Tibial nerve (tissue), 4 donors: ENCODE measurements at regions not wholly inside any gene's neighbourhood (a gene's known extent, or its start where the extent isn't known, plus 50 kb on each side); places are given as distances from the start of the nearest gene placed in this dataset.

ENCODE experiments used
- DNase-seq, 2 donors: peaks; one replicate each; pipeline ENCODE4 v3.0.0-alpha.2; 2019; ENCODE audit warnings: low spot score in 2 of 2
- H3K27ac ChIP-seq, 4 donors: fragments of 200-600 bp; sonication (generic) in 3 of 4; one replicate each; pipeline ENCODE4 v1.5.1; 2017 to 2019; ENCODE audit warnings: mild to moderate bottlenecking in 1 of 4
- H3K27me3 ChIP-seq, 2 donors: fragments of 200-600 bp; sonication (generic) in 1 of 2; one replicate each; pipeline versions ENCODE4 v1.5.1 to v1.6.0; 2017 to 2019
- H3K36me3 ChIP-seq, 3 donors: fragments of 200-600 bp; sonication (generic); one replicate each; pipeline ENCODE4 v1.5.1; 2018 to 2019
- H3K4me1 ChIP-seq, 4 donors: fragments of 200-600 bp; sonication (generic) in 3 of 4; one replicate each; pipeline ENCODE4 v1.5.1; 2017 to 2019
- H3K4me3 ChIP-seq, 4 donors: fragments of 200-600 bp; sonication (generic) in 3 of 4; one replicate each; pipeline ENCODE4 v1.5.1; 2017 to 2019; ENCODE audit warnings: mild to moderate bottlenecking in 1 of 4, moderate library complexity in 1 of 4
- H3K9me3 ChIP-seq, 4 donors: fragments of 200-600 bp; sonication (generic) in 3 of 4; one replicate each; pipeline ENCODE4 v1.5.1; 2017 to 2019
- EP300 ChIP-seq, 2 donors: sonication (generic); formaldehyde crosslinking; IDR thresholded peaks; one replicate each; pipeline ENCODE4 v1.6.1; 2017; ENCODE audit warnings: antibody characterized with exemption in 2 of 2, mild to moderate bottlenecking in 1 of 2
- POLR2A ChIP-seq, 2 donors: fragments of 450-650 bp; IDR thresholded peaks; one replicate each; pipeline ENCODE4 v1.6.1; 2017; ENCODE audit warnings: antibody characterized with exemption in 2 of 2, mild to moderate bottlenecking in 2 of 2, moderate library complexity in 2 of 2
- whole genome bisulfite sequencing, 2 donors: methylation state at CpG; one replicate each; pipeline ENCODE4 v1.1.5; 2018; 5-methylcytosine and 5-hydroxymethylcytosine counted together
- TF ChIP-seq, protein P1 (sequence below), 5 experiments: fragments of 200-600 bp in 3 of 5; fragments of 450-650 bp in 2 of 5; sonication (generic) in 3 of 5; IDR thresholded peaks; one replicate each; pipeline ENCODE4 v1.5.1; 2016 to 2019; ENCODE audit warnings: antibody characterized with exemption in 5 of 5, mild to moderate bottlenecking in 3 of 5, moderate library complexity in 2 of 5

- Histone ChIP-seq H3K27me3 (no peaks in the 10 kb centered on the region), H3K9me3 (no peaks in the 10 kb centered on the region), H3K4me1 (no peaks in the 10 kb centered on the region), H3K36me3 (no peaks in the 10 kb centered on the region), H3K27ac (no peak overlapping the region), H3K4me3 (no peak overlapping the region)
- TF ChIP-seq POLR2A (IDR thresholded peaks at IDR 0.05) (no peak), EP300 (IDR thresholded peaks at IDR 0.05) (no peak)
- TF ChIP-seq, protein P1, sequence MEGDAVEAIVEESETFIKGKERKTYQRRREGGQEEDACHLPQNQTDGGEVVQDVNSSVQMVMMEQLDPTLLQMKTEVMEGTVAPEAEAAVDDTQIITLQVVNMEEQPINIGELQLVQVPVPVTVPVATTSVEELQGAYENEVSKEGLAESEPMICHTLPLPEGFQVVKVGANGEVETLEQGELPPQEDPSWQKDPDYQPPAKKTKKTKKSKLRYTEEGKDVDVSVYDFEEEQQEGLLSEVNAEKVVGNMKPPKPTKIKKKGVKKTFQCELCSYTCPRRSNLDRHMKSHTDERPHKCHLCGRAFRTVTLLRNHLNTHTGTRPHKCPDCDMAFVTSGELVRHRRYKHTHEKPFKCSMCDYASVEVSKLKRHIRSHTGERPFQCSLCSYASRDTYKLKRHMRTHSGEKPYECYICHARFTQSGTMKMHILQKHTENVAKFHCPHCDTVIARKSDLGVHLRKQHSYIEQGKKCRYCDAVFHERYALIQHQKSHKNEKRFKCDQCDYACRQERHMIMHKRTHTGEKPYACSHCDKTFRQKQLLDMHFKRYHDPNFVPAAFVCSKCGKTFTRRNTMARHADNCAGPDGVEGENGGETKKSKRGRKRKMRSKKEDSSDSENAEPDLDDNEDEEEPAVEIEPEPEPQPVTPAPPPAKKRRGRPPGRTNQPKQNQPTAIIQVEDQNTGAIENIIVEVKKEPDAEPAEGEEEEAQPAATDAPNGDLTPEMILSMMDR (IDR thresholded peaks at IDR 0.05) = no peak
- DNase-seq = no peak
- WGBS, 2 donors = 92 to 97% methylated on average over 2 of the region's 2 CpGs
These were observed 147.2 kb upstream of the FREM2 start for GRCh38 chr13:38539632-38540031.

DNA sequence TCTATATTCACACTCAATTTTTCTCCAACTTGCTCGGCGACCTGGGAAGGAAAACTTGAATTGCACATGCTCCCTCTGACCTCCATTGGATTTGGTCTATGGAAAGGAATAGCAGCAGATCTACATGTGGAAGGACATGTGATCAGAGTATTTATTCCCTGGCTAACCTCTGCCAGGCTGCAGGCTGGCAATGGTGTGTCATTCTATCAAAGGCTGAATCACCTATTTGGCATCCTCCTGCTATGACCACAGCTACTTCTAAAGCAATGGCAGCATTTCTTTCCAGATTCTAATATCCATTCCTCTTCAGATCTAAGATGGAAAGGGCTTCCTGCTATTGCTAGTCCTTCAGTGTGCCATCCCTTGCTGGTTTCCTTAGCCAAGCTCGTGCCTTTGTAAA is 144.3 kb upstream of the FREM2 start:
- no peaks in the 10 kb centered on the region for H3K36me3 ChIP-seq
- DNase-seq = no peak

GRCh38 chr13:38543561-38543960 is 143.3 kb upstream of the FREM2 start:
- H3K4me1 ChIP-seq = no peaks in the 10 kb centered on the region
- no peaks in the 10 kb centered on the region for H3K36me3 ChIP-seq
- H3K9me3 ChIP-seq = no peaks in the 10 kb centered on the region
- TF ChIP-seq EP300 (IDR thresholded peaks at IDR 0.05) = no peak
- TF ChIP-seq, protein P1 (IDR thresholded peaks at IDR 0.05) = no peak
- DNase-seq = no peak
- H3K27ac ChIP-seq = no peak overlapping the region
- H3K27me3 ChIP-seq = no peaks in the 10 kb centered on the region
- whole genome bisulfite sequencing, 2 donors = 68 to 72% methylated on average over 4 of the region's 4 CpGs
- H3K4me3 ChIP-seq = no peak overlapping the region

More for the DNA sequence above, 144.3 kb upstream of the FREM2 start:
- no peaks in the 10 kb centered on the region for H3K9me3 ChIP-seq
- no peaks in the 10 kb centered on the region for H3K27me3 ChIP-seq
- H3K4me3 ChIP-seq = no peak overlapping the region
- 54 to 55% methylated on average over 3 of the region's 3 CpGs for WGBS, 2 donors
- no peaks in the 10 kb centered on the region for H3K4me1 ChIP-seq
- TF ChIP-seq, protein P1 (IDR thresholded peaks at IDR 0.05) = no peak
- TF ChIP-seq EP300 (IDR thresholded peaks at IDR 0.05) (no peak), POLR2A (IDR thresholded peaks at IDR 0.05) (no peak)
- no peak overlapping the region for H3K27ac ChIP-seq

DNA sequence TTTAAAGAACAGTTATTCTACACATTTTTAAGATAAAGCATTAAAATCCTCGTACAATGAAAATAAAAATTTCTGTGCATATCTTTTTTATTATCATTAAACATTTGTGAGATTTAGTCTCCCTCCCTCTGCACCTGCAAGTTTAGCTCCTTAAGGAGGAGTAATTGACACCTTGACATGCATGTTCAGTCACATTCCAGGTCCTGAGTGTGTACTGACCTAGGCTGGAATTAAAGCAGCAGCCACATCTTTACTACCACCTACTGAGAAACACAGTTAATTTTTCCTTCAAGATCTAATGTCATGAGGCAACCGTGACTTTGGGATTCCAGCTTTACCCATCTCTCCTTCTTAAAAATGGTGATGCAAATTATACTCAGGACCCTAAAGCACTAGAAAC is 123.1 kb upstream of the FREM2 start:
- Histone ChIP-seq H3K27ac (no peak overlapping the region), H3K9me3 (no peaks in the 10 kb centered on the region), H3K4me3 (no peak overlapping the region), H3K4me1 (no peaks in the 10 kb centered on the region), H3K27me3 (no peaks in the 10 kb centered on the region), H3K36me3 (no peaks in the 10 kb centered on the region)
- TF ChIP-seq, protein P1 (IDR thresholded peaks at IDR 0.05) = no peak
- TF ChIP-seq EP300 (IDR thresholded peaks at IDR 0.05) (no peak), POLR2A (IDR thresholded peaks at IDR 0.05) (no peak)
- no peak for DNase-seq
- 80% methylated on average over 2 of the region's 2 CpGs for WGBS, 2 donors

DNA sequence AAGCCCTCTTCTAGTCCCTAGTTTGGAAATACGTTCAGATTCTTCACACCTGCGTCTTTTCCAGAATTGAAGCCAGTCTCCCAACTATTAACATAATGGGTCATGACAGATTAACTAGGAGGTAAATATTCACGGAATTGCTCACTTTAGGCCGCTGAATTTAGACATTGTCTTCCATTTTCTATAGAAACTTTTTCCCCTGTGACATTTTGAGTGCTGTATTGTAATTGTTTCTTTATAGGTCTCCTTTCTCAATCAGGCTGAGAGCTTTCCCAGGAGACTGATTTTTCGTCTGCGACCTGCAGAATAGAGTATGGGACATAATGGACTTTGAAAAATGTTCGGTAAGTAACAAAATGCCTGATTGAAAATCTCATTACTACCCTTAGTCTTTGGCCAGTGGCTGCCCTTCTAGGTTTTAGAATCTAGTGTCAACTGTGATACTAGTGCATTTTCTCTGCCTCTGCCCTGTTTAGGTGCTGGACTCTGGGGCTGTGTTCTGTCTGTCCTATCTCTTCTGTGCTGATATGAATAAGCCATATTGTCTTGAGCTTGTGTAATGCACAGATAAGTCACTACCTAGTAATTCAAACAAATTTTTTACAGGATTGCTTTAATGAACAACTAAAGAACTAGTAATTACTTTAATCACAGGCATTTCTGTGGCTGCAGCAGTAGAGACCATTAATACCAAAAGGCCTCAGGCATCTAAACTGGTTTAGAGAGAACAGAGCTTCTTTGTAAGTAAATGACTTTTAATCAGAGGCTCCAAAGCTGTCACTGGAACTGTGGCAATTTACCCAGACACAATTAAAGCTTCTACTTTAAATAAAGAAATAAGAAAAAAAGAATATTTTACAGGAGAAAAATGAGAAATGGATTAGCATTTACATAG is 122.4 kb upstream of the FREM2 start:
- H3K36me3 ChIP-seq = no peaks in the 10 kb centered on the region
- no peak for TF ChIP-seq EP300 (IDR thresholded peaks at IDR 0.05)
- TF ChIP-seq, protein P1 (IDR thresholded peaks at IDR 0.05) = no peak
- no peak for TF ChIP-seq POLR2A (IDR thresholded peaks at IDR 0.05)

More for the DNA sequence above, 122.4 kb upstream of the FREM2 start:
- Histone ChIP-seq H3K9me3 (no peaks in the 10 kb centered on the region), H3K4me3 (no peak overlapping the region), H3K27ac (no peak overlapping the region), H3K4me1 (no peaks in the 10 kb centered on the region), H3K27me3 (no peaks in the 10 kb centered on the region)
- DNase-seq = no peak
- 54 to 62% methylated on average over 7 of the region's 7 CpGs for WGBS, 2 donors
